ENCODE measurements at regions not wholly inside any gene's neighbourhood (a gene's known extent, or its start where the extent isn't known, plus 50 kb on each side); places are given as distances from the start of the nearest gene placed in this dataset.
"Not testable (repeated sequence)": the region's sequence is repeated elsewhere in the genome, so short reads cannot be mapped to it uniquely, and the experiment has no call there.

DNA sequence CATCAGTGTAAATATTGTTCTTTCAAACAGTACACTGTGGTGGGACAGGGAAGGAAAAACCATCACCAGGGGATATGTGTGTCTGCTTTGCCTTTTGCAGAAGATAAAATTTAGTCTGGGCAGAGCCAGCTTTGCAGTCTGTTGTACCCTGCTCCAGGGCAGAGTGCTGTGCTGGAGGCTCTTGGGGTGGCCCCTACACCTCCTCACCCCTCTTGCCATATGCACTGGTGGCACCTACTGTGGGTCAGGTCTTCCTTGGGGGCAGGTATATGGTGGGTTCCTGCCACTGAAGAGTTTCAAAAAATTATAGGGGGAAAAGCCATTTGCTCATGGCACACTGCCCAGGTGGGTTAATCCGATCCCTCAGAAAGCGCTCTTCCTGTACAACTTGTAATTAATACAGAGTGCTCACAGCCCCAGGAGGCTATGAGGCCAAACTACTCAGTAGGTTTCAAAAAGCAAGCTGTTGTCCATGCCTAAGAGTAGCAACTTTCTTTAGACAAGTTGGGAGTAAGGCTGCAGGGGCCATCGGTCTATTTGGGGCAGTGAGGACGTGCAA is 112.7 kb upstream of the BMPER start:
- no peak for DNase-seq

- DNase-seq, result no peak
Measured at GRCh38 chr7:33793616-33794015, 111.7 kb upstream of the BMPER start.

DNA sequence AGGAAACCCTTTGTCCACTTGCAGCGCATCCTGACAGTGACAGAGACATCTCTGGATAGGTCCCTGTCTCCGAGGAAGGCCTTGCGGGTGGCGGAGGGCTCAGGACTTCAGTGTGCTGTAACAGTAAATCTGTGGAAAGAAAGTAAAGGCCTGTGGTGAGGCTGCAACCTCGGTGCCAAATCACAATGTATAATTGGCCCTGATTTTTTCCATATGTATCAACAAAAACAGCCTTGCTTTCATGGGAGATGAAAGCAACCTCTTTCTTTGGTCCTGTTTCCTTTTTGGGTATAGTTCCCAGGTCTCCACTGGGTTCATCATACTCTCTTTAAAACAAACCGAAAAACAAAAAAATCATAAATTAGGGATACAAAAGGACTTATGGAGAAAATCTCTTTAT is 110.9 kb upstream of the BMPER start:
- DNase-seq, result no peak

DNA sequence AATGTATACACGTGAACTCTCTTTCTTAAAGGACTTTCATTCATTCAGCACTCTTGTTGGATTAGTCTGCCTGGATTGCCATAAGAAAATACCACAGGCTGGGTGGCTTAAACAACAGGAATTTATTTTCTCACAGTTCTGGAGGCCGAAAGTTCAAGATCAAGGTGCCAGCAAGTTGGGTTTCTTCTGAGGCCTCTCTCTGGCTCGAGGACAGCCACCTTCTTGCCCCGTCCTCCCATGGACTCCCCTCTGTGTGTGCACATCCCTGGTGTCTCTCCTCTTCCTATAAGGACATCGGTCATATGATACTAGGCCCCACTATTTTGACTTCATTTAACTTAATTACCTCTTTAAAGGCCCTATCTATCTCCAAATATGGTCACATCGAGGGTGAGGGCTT is 110.4 kb upstream of the BMPER start:
- DNase-seq, result no peak

DNA sequence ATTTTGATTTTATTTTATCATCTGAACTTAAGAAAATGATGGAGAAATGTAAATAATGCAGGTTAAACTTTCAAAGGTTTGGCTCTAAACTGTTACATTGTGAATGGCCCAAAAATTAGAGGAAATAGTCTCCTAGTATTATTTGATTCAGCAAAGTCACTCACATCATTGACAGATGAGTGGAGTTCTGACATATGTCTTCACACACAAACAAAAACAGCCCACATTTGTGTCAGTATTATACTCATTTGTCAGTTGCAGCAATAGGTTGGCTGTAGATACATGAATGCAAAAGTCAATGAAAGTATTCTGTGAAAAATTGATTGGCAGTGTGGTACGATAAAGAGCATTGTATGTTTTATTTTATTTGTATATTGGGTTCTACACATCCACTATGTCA is 108.8 kb upstream of the BMPER start:
- no peak for DNase-seq

GRCh38 chr7:33797512-33797911 is 107.8 kb upstream of the BMPER start:
- DNase-seq, result not testable (repeated sequence)

GRCh38 chr7:33798686-33799325 is 106.5 kb upstream of the BMPER start:
- DNase-seq, result no peak

DNA sequence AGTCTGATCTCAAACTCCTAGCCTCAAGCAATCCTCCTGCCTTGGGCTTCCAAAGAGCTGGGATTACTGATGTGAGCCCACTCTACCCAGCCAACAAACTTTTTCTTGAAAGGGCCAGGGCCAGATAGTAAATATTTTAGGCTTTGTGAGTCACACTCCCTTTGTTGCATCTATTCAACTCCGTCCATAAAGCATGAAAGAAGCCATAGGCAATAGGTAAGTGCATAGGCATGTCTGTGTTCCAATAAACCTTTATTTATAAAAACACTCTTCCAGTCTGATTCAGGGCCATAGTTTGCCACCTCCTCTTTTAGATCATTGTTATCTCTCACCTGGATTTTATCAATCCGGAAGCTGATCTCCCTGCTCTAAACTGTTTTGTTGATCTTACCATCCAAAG is 105.6 kb upstream of the BMPER start:
- no peak for DNase-seq

- no peak for DNase-seq
Measured at GRCh38 chr7:33802600-33802999, 102.7 kb upstream of the BMPER start.

GRCh38 chr7:33804140-33804660 is 101.1 kb upstream of the BMPER start:
- DNase-seq, result no peak

DNA sequence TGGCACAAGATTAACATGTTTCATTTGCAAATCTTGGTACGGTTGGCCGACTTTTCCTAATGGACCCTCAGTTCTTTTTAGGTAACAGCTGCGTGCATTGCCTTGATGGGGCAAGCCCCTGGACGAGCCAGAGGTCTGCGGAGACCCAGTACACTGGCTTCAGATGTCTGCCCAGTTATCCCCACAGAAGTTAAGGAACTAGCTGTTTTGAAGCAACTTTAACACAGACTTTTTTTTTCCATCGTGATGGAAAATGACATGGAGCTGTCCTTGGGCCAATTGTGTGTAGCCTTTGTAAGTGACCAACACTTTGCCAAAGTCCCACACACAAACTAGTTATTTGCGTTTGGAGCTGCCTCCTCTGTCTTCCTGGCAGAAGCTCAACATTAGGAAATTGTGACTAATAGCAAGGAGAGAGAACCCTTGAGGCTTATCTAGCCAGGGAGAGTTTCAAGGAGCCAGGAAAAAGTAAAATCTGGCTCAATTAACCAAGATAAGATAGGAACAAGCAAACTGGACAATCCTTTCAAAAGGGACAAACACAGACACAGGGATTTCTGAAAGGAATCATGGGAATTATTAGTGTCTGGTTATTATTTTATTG is 99.6 kb upstream of the BMPER start:
- DNase-seq, result no peak

GRCh38 chr7:33806298-33807154 is 98.8 kb upstream of the BMPER start:
- DNase-seq, result no peak

DNA sequence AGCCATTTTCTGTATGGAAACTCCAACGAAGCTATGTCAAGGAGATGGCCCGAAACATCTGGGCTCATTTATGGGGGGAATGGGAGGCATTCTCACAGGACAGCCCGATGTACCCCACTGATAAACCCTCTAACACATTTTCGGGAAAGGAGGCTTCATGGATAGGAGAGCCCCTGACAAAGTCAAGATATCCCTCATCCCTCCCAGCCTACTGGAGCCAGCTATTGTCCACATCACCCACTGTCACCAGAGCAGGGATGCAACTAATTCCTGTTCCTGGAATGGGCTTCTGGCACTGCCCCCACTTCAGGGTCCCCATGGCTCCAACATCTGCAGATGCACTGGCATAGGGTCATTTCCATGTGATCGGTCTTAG is 98.2 kb upstream of the BMPER start:
- no peak for DNase-seq

- no peak for DNase-seq
Measured at GRCh38 chr7:33807779-33808482, 97.4 kb upstream of the BMPER start.

GRCh38 chr7:33809228-33809627 is 96.1 kb upstream of the BMPER start:
- no peak for DNase-seq

DNA sequence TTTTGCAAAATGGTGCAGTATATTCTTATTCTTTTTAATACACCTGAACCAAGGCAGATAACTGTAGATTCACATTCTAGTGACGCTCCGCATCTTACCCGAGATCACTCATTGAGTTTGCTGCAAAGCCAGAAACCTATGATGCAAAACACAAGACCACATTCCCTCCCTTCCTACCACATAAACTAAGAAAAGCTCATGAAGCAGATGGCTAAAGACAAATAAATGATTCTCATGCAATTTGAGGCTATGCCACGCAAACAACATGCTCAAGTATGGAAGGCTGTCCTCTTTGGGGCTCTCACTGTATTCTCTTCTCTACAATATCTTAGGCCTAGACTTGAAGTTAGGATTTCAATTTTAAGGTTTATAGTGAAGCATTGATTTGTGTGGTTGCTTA is 95.0 kb upstream of the BMPER start:
- no peak for DNase-seq

GRCh38 chr7:33813331-33813730 is 92.0 kb upstream of the BMPER start:
- no peak for DNase-seq

DNA sequence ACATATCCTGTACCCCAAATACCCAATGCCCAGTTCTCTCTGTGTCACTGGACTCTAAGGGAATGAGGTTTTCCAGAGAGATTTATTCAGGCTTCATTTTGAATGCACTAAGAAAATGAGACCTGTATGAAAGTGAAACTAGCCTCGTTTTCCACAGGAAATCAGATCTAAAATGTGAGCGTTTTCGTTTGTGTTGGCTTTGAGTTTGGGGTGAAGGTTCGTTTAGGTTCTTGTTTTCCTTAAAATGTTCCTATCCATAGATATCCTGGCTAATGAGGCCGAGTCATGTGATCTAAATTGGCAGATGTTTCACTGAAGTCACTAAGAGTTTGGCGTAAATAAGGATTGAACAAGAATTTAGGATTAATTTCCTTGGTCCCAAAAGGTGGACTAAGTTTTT is 90.9 kb upstream of the BMPER start:
- no peak for DNase-seq

DNA sequence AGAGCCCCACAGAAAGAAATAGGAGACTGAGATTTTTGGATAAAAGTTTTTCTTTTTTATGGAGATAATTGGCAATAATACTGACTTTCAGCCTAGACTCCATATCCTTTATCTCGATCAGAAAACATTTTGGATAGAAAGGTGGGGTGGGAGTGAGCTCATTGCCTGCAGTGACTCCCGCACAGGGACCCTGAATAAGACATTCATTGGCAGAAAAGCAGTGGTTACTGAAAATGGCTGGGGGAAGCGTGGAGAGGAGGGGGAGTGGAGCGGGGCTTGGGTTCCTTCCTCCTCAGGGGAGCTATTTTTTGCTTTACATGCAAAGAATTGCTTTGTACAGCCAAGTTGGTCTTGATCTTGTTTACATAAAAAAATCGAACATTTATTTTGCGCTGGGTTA is 90.4 kb upstream of the BMPER start:
- no peak for DNase-seq

GRCh38 chr7:33815336-33815735 is 90.0 kb upstream of the BMPER start:
- DNase-seq, result no peak

GRCh38 chr7:33816106-33816505 is 89.2 kb upstream of the BMPER start:
- no peak for DNase-seq

- DNase-seq, result no peak
Measured at GRCh38 chr7:33819658-33820057, 85.7 kb upstream of the BMPER start.

DNA sequence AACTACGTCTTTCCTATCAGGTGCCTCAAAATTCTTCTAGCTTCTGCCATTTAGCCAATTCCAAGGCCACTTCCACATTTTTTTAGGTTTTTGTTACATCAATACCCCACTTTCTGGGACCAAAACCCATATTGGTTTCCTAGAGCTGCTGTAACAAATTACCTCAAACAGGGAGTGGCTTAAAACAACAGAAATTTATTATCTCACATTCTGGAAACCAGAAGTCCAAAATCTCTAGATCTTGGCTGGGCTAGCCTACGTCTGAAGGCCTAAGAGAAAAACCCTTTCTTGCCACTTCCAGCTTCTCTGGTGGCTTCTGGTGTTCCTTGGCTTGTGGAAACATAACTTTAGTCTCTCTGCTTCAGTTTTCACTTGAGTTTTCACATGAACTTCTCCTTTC is 85.1 kb upstream of the BMPER start:
- no peak for DNase-seq

Measured in NCI-H510A (cell line).